MM.1S (cell line): ENCODE measurements at regions not wholly inside any gene's neighbourhood (a gene's known extent, or its start where the extent isn't known, plus 50 kb on each side); places are given as distances from the start of the nearest gene placed in this dataset.

ENCODE experiments used
- DNase-seq: peaks from one replicate; pipeline ENCODE4 v3.0.0-alpha.2; 2015
- H2AFZ ChIP-seq: fragments of 300-600 bp; sonication (generic); 2 replicates; pipeline ENCODE4 v1.6.0; 2016; ENCODE audit warnings: antibody characterized with exemption, low read length
- H3F3A ChIP-seq: fragments of 300-600 bp; sonication (generic); 2 replicates; pipeline ENCODE4 v1.6.1; 2016; ENCODE audit warnings: mild to moderate bottlenecking, antibody characterized with exemption, low read length, moderate library complexity, mixed read lengths; ENCODE audit not compliant: insufficient read depth
- H3K27ac ChIP-seq: fragments of 300-600 bp; sonication (generic); 2 replicates; pipeline ENCODE4 v1.5.1; 2016; ENCODE audit warnings: mild to moderate bottlenecking, low read length
- H3K27me3 ChIP-seq: fragments of 300-600 bp; sonication (generic); replicated peaks from 2 replicates; pipeline ENCODE4 v1.6.0; 2016; ENCODE audit warnings: low read length; ENCODE audit not compliant: insufficient read depth
- H3K36me3 ChIP-seq: fragments of 300-600 bp; sonication (generic); replicated peaks from 2 replicates; pipeline ENCODE4 v1.6.1; 2016; ENCODE audit warnings: mild to moderate bottlenecking, low read length, mixed read lengths; ENCODE audit not compliant: insufficient read depth
- H3K4me1 ChIP-seq: fragments of 300-600 bp; sonication (generic); 2 replicates; pipeline ENCODE4 v1.6.1; 2016; ENCODE audit warnings: low read length, mixed read lengths
- H3K4me2 ChIP-seq: fragments of 300-600 bp; sonication (generic); 2 replicates; pipeline ENCODE4 v1.6.0; 2016; ENCODE audit warnings: low read depth, low read length
- H3K4me3 ChIP-seq: fragments of 300-600 bp; sonication (generic); 2 replicates; pipeline ENCODE4 v1.5.1; 2016; ENCODE audit warnings: low read length, mixed read lengths
- H3K79me2 ChIP-seq: fragments of 300-600 bp; sonication (generic); 2 replicates; pipeline ENCODE4 v1.6.1; 2016; ENCODE audit warnings: mixed run types, low read length, mixed read lengths
- H3K9ac ChIP-seq: fragments of 300-600 bp; sonication (generic); 2 replicates; pipeline ENCODE4 v1.6.1; 2016; ENCODE audit warnings: low read length, mixed read lengths
- H3K9me2 ChIP-seq: fragments of 300-600 bp; sonication (generic); replicated peaks from 2 replicates; pipeline ENCODE4 v1.6.1; 2016; ENCODE audit warnings: mild to moderate bottlenecking, low read length, mixed read lengths; ENCODE audit not compliant: insufficient read depth
- H3K9me3 ChIP-seq: fragments of 300-600 bp; sonication (generic); replicated peaks from 2 replicates; pipeline ENCODE4 v1.6.1; 2016; ENCODE audit warnings: mild to moderate bottlenecking, low read length, mixed read lengths; ENCODE audit not compliant: insufficient read depth
- H4K20me1 ChIP-seq: fragments of 300-600 bp; sonication (generic); 2 replicates; pipeline ENCODE4 v1.6.1; 2016; ENCODE audit warnings: mild to moderate bottlenecking, low read length, moderate library complexity, mixed read lengths; ENCODE audit not compliant: insufficient read depth
- CTCF ChIP-seq: fragments of 300-600 bp; sonication (generic); IDR thresholded peaks from 2 replicates; pipeline ENCODE4 v1.5.1; 2016; ENCODE audit warnings: antibody characterized with exemption, low read length, mixed read lengths
- EZH2 ChIP-seq: fragments of 300-600 bp; sonication (generic); optimal IDR thresholded peaks from 2 replicates; pipeline ENCODE3; 2017; ENCODE audit warnings: low read depth, mild to moderate bottlenecking, antibody characterized with exemption, low read length, mixed read lengths
- EZH2phosphoT487 ChIP-seq: fragments of 300-600 bp; sonication (generic); IDR thresholded peaks from 2 replicates; pipeline ENCODE4 v1.6.1; 2018; ENCODE audit warnings: antibody characterized with exemption, low read length

- Histone ChIP-seq H3K4me1 (no peaks in the 10 kb centered on the region), H3K36me3 (no peaks in the 10 kb centered on the region), H3K9ac (no peak overlapping the region), H4K20me1 (no peaks in the 10 kb centered on the region), H3K9me3 (no peaks in the 10 kb centered on the region), H3K27me3 (peaks cover 13% of the 10 kb centered on the region; the same call in 1 of the 2 replicates), H3F3A (no peaks in the 10 kb centered on the region), H3K4me3 (no peak overlapping the region), H3K9me2 (no peaks in the 10 kb centered on the region), H3K27ac (no peak overlapping the region), H2AFZ (no peak overlapping the region), H3K79me2 (no peaks in the 10 kb centered on the region), H3K4me2 (no peak overlapping the region)
- no peak for DNase-seq
- no peak for TF ChIP-seq CTCF
- TF ChIP-seq EZH2phosphoT487: no peak
- TF ChIP-seq EZH2: no peak
These were observed 86.0 kb downstream of the AIPL1 start for GRCh38 chr17:6348891-6349290.

DNA sequence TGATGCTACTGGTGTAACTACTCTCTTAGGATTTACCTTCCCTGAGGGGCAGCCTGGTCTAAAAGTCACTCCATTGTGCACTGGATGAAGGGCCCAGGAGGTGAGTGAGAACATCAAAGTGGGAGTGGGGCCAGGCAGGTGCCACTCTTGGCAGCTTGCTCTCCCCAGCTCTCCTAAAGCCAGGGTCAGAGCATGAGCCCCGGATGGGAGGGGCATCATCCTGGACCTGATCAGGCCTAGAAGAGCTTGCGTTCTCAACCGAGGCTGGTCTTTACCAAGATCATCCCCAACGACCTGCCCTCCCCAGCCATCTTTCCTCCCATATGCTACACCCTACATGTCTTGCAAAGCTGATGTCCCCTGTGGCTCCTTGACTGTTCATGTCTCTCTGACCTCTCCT, 87.1 kb downstream of the AIPL1 start:
- Histone ChIP-seq H3K27me3 (peaks cover 13% of the 10 kb centered on the region; the same call in 1 of the 2 replicates), H3F3A (no peaks in the 10 kb centered on the region), H3K4me3 (no peak overlapping the region), H3K36me3 (no peaks in the 10 kb centered on the region), H4K20me1 (no peaks in the 10 kb centered on the region), H3K79me2 (no peaks in the 10 kb centered on the region), H3K9ac (no peak overlapping the region), H3K9me2 (no peaks in the 10 kb centered on the region), H3K4me2 (no peak overlapping the region), H3K4me1 (no peaks in the 10 kb centered on the region), H3K9me3 (no peaks in the 10 kb centered on the region), H3K27ac (no peak overlapping the region), H2AFZ (no peak overlapping the region)
- DNase-seq: no peak
- TF ChIP-seq CTCF (no peak), EZH2 (no peak), EZH2phosphoT487 (no peak)

- Histone ChIP-seq H3K4me1 (no peaks in the 10 kb centered on the region), H3K27me3 (peaks cover 13% of the 10 kb centered on the region; the same call in 1 of the 2 replicates), H3K36me3 (no peaks in the 10 kb centered on the region), H3K4me3 (no peak overlapping the region), H3K9me2 (no peaks in the 10 kb centered on the region), H3K9ac (no peak overlapping the region), H3K4me2 (no peak overlapping the region), H2AFZ (no peak overlapping the region), H3K27ac (no peak overlapping the region), H3K9me3 (no peaks in the 10 kb centered on the region), H4K20me1 (no peaks in the 10 kb centered on the region), H3K79me2 (no peaks in the 10 kb centered on the region), H3F3A (no peaks in the 10 kb centered on the region)
- no peak for DNase-seq
- TF ChIP-seq EZH2: no peak
- no peak for TF ChIP-seq EZH2phosphoT487
- no peak for TF ChIP-seq CTCF
These were observed 87.9 kb downstream of the AIPL1 start for GRCh38 chr17:6346986-6347385.
